Spleen (tissue), 11 donors: ENCODE measurements at regions not wholly inside any gene's neighbourhood (a gene's known extent, or its start where the extent isn't known, plus 50 kb on each side); places are given as distances from the start of the nearest gene placed in this dataset.

Experiments
- DNase-seq: peaks from one replicate; pipeline ENCODE4 v3.0.0-alpha.2; 2020
- H3K27ac ChIP-seq, 8 donors: fragments of 200-600 bp; sonication (generic) in 7 of 8; 1 replicate in 4 of 8; 2 replicates in 4 of 8; pipeline versions ENCODE4 v1.5.0 to v1.8.0; 2016 to 2021; ENCODE audit warnings: inconsistent platforms in 4 of 8, mild to moderate bottlenecking in 4 of 8, moderate library complexity in 1 of 8
- H3K27me3 ChIP-seq, 7 donors: fragments of 200-600 bp; sonication (generic) in 6 of 7; replicated peaks in 1 of 7; 1 replicate in 4 of 7; 2 replicates in 3 of 7; pipeline versions ENCODE4 v1.5.0 to v1.8.0; 2016 to 2021; ENCODE audit warnings: inconsistent platforms in 3 of 7, mild to moderate bottlenecking in 1 of 7
- H3K36me3 ChIP-seq, 6 donors: fragments of 200-600 bp; sonication (generic) in 5 of 6; 1 replicate in 4 of 6; 2 replicates in 2 of 6; pipeline versions ENCODE4 v1.5.0 to v1.8.0; 2016 to 2021; ENCODE audit warnings: inconsistent platforms in 2 of 6
- H3K4me1 ChIP-seq, 6 donors: fragments of 200-600 bp; sonication (generic) in 5 of 6; 1 replicate in 3 of 6; 2 replicates in 3 of 6; pipeline versions ENCODE4 v1.5.0 to v1.8.0; 2016 to 2021; ENCODE audit warnings: inconsistent platforms in 3 of 6
- H3K4me3 ChIP-seq, 8 donors: fragments of 200-600 bp; sonication (generic) in 7 of 8; 1 replicate in 4 of 8; 2 replicates in 4 of 8; pipeline versions ENCODE4 v1.5.0 to v1.8.0; 2016 to 2021; ENCODE audit warnings: inconsistent platforms in 4 of 8, mild to moderate bottlenecking in 4 of 8, moderate library complexity in 2 of 8
- H3K9me3 ChIP-seq, 8 donors: fragments of 200-600 bp; sonication (generic) in 7 of 8; 1 replicate in 4 of 8; 2 replicates in 4 of 8; pipeline versions ENCODE4 v1.5.0 to v1.8.0; 2016 to 2021; ENCODE audit warnings: inconsistent platforms in 4 of 8
- CTCF ChIP-seq, 11 experiments: fragments of 200-600 bp in 7 of 11; fragments of 450-650 bp in 4 of 11; sonication (generic) in 4 of 11; IDR thresholded peaks in 8 of 11; conservative IDR thresholded peaks in 3 of 11; 1 replicate in 7 of 11; 2 replicates in 4 of 11; pipeline versions ENCODE4 v1.4.0 to v1.8.0; 2016 to 2021; ENCODE audit warnings: antibody characterized with exemption in 11 of 11, inconsistent platforms in 4 of 11, mild to moderate bottlenecking in 1 of 11
- POLR2A ChIP-seq, 3 donors: fragments of 450-650 bp; IDR thresholded peaks; one replicate each; pipeline ENCODE4 v1.5.1; 2017; ENCODE audit warnings: antibody characterized with exemption in 3 of 3, mild to moderate bottlenecking in 1 of 3
- POLR2AphosphoS5 ChIP-seq, 3 donors: sonication (generic); formaldehyde crosslinking; IDR thresholded peaks; one replicate each; pipeline ENCODE4 v1.5.1; 2017; ENCODE audit warnings: antibody characterized with exemption in 3 of 3
- WGBS, 5 donors: extraction: QIAGEN DNeasy Blood & Tissue Kit in 3 of 5; methylation state at CpG; one replicate each; pipeline versions ENCODE4 v1.1.5 to v1.1.7; 2013 to 2018; 5-methylcytosine and 5-hydroxymethylcytosine counted together
- intact Hi-C: fragments of 100-400 bp; cut with DNase I; formaldehyde crosslinking; loops from one replicate; pipeline ENCODE4 v1.15.0; 2023; ENCODE audit warnings: low total_unique reads
- donor health status: healthy with polysubstance abuse.
- donor health status: DM: no; HTN: no; CAD: no; lungs with moderate emphysema.
- donor health status: DM: no; HTN: no; CAD: no.
- donor health status: Bipolar disorder and iron deficiency.
- donor health status: healthy.
- donor health status: DM: no; HTN: no; CAD: no.
- donor health status: DM: yes; HTN: yes; CAD: no.

DNA sequence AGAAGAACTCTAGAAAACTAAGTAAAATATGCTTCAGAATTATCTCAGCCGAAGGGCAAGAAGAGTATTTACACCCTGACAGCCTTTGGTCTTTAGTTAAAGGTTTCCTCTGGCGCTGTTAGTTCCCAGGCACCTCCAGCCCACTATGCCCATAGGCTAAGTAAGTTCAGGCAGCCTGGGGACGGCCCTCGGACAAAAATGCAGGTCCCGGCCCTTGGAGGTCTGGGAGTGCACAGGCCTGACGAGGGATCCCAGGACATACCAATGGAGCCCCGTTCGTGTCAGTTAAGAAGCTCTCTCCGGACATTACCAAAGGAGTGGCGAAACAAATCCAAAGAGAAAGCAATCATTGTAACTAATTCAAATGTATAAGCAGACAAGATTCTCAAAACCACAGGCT, 311.8 kb downstream of the CD83 start:
- H3K27ac ChIP-seq = no peak overlapping the region
- DNase-seq = no peak
- TF ChIP-seq POLR2AphosphoS5 (IDR thresholded peaks at IDR 0.05) = no peak
- TF ChIP-seq POLR2A (IDR thresholded peaks at IDR 0.05) = no peak
- no peak for TF ChIP-seq CTCF (IDR thresholded peaks at IDR 0.05 in 8 of 11, conservative IDR thresholded peaks at IDR 0.05 in 3 of 11)
- no peaks in the 10 kb centered on the region for H3K9me3 ChIP-seq
- intact Hi-C loops = no loop called here
- H3K36me3 ChIP-seq = no peaks in the 10 kb centered on the region
- WGBS, 5 donors = 88 to 93% (median 93%) methylated on average over 10 of the region's 10 CpGs
- no peak overlapping the region for H3K4me3 ChIP-seq
- H3K27me3 ChIP-seq = no peaks in the 10 kb centered on the region
- H3K4me1 ChIP-seq = peaks cover 0 to 4% (median 0%) of the 10 kb centered on the region in 6 donors

GRCh38 chr6:14430218-14430617, 312.6 kb downstream of the CD83 start:
- no peaks in the 10 kb centered on the region for H3K36me3 ChIP-seq
- DNase-seq = no peak
- peaks cover 0 to 4% (median 0%) of the 10 kb centered on the region in 6 donors for H3K4me1 ChIP-seq
- no peaks in the 10 kb centered on the region for H3K9me3 ChIP-seq
- TF ChIP-seq POLR2A (IDR thresholded peaks at IDR 0.05) (no peak), POLR2AphosphoS5 (IDR thresholded peaks at IDR 0.05) (no peak), CTCF (IDR thresholded peaks at IDR 0.05 in 8 of 11, conservative IDR thresholded peaks at IDR 0.05 in 3 of 11) (no peak)
- no peak overlapping the region for H3K27ac ChIP-seq
- WGBS, 5 donors = 60 to 85% (median 68%) methylated on average over 2 of the region's 2 CpGs
- no peak overlapping the region for H3K4me3 ChIP-seq
- intact Hi-C loops = no loop called here
- no peaks in the 10 kb centered on the region for H3K27me3 ChIP-seq

- H3K27ac ChIP-seq = no peak overlapping the region
- TF ChIP-seq CTCF (IDR thresholded peaks at IDR 0.05 in 8 of 11, conservative IDR thresholded peaks at IDR 0.05 in 3 of 11) = no peak
- TF ChIP-seq POLR2A (IDR thresholded peaks at IDR 0.05) = no peak
- TF ChIP-seq POLR2AphosphoS5 (IDR thresholded peaks at IDR 0.05) = no peak
- no peaks in the 10 kb centered on the region for H3K9me3 ChIP-seq
- peaks cover 0 to 4% (median 0%) of the 10 kb centered on the region in 6 donors for H3K4me1 ChIP-seq
- DNase-seq = no peak
- H3K36me3 ChIP-seq = no peaks in the 10 kb centered on the region
- 87 to 93% (median 89%) methylated on average over 14 of the region's 14 CpGs for WGBS, 5 donors
- no peak overlapping the region for H3K4me3 ChIP-seq
- intact Hi-C loops = no loop called here
- H3K27me3 ChIP-seq = no peaks in the 10 kb centered on the region
Observed at GRCh38 chr6:14431385-14432330, 314.1 kb downstream of the CD83 start.

DNA sequence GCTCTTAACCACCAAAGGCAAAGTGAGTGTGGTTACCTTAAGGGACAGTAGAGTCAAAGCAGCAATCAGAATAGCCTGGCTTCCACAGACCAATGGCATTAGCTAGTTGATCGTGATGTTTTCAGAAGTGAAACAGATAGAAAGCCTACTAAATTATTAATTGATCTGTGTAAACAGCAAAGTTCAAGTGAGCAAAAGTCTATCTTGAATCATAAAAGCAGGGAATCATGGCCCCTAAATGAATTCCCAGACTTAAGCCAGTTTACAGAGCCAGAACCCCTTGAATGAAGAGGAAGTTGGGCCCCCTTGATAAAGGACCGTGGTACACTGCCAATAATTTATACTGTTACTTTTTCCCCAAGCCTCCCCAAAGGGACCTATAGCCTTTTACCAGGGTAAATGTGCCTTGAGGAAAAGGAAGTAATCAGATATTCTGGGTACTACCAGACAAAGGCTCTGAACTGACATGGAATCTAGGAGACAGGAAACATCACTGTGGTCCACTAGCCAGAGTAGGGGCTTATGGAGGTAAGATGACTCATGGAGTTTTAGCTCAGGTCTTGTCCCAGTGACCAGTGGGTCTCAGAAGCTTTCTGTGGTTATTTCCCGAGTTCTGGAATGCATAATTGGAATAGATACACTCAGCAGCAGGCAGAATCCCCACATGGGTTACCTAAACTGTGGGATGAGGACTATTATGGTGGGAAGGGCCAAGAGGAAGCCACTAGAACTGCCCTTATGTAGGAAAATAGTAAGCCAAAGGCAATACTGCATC, 317.5 kb downstream of the CD83 start:
- 75 to 78% (median 76%) methylated on average over 3 of the region's 3 CpGs for WGBS, 5 donors
- DNase-seq = no peak
- Histone ChIP-seq H3K4me3 (no peak overlapping the region), H3K36me3 (no peaks in the 10 kb centered on the region), H3K4me1 (no peaks in the 10 kb centered on the region), H3K9me3 (no peaks in the 10 kb centered on the region), H3K27me3 (no peaks in the 10 kb centered on the region), H3K27ac (no peak overlapping the region)
- intact Hi-C loops = no loop called here
- TF ChIP-seq CTCF (IDR thresholded peaks at IDR 0.05 in 8 of 11, conservative IDR thresholded peaks at IDR 0.05 in 3 of 11) (no peak), POLR2AphosphoS5 (IDR thresholded peaks at IDR 0.05) (no peak), POLR2A (IDR thresholded peaks at IDR 0.05) (no peak)
